Activated CD4-positive, alpha-beta T cell treated with anti-CD3 and anti-CD28 coated beads for 24 hours (primary cell): ENCODE measurements at regions not wholly inside any gene's neighbourhood (a gene's known extent, or its start where the extent isn't known, plus 50 kb on each side); places are given as distances from the start of the nearest gene placed in this dataset.
"Not testable (repeated sequence)": the region's sequence is repeated elsewhere in the genome, so short reads cannot be mapped to it uniquely, and the experiment has no call there.

Experiments
- DNase-seq, 2 donors: peaks; one replicate each; pipeline ENCODE4 v3.0.0-alpha.2; 2020; ENCODE audit warnings: low read depth in 2 of 2

GRCh38 chr4:19158107-19158809 lies 1093.4 kb upstream of the SLIT2 start:
- DNase-seq, result no peak

- no peak for DNase-seq
These were observed 1094.9 kb upstream of the SLIT2 start for GRCh38 chr4:19156786-19157185.

- DNase-seq, result no peak
These were observed 1096.1 kb upstream of the SLIT2 start for GRCh38 chr4:19155568-19155967.

GRCh38 chr4:19154267-19154666 lies 1097.4 kb upstream of the SLIT2 start:
- not testable (repeated sequence) for DNase-seq

- no peak for DNase-seq
These were observed 1099.4 kb upstream of the SLIT2 start for GRCh38 chr4:19152264-19152663.

GRCh38 chr4:19151684-19152083 lies 1100.0 kb upstream of the SLIT2 start:
- no peak for DNase-seq

- DNase-seq, result no peak
These were observed 1105.7 kb upstream of the SLIT2 start for GRCh38 chr4:19146038-19146437.

DNA sequence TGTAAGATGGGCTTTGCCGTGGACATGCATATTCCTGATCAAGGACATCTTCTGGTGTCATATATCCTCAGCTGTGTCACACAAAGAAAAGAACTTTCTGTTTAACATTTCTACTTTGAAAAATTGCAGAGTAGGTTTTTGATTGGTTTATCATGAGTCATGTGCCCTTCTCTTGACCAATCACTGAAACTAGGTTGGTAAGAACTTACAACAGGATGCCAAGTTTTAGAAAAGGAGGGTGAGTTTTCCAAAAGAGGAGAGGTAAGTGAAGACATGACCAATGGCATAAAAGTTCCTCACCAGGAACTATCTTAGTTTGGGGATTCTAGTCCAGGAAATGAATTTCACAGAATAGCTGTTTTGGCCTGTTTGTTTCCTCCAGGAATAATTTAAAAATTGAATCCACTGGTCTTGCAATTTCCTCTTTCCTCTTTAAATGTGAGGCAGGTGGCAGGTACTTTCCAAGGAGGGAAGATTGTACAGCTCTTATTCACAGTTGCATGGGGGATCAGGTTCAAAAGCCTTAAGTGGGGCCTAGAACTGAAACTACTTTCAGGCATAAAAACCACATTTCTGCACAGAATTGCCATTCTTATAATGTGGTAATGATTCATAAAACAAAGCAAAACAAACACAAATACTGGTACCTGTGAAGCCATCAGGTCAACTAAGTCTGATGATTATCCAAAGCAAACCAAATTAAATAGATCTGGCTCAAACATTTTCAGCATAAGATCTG lies 1114.5 kb upstream of the LCORL start:
- no peak for DNase-seq

- no peak for DNase-seq
These were observed 1113.1 kb upstream of the LCORL start for GRCh38 chr4:19134685-19135084.

DNA sequence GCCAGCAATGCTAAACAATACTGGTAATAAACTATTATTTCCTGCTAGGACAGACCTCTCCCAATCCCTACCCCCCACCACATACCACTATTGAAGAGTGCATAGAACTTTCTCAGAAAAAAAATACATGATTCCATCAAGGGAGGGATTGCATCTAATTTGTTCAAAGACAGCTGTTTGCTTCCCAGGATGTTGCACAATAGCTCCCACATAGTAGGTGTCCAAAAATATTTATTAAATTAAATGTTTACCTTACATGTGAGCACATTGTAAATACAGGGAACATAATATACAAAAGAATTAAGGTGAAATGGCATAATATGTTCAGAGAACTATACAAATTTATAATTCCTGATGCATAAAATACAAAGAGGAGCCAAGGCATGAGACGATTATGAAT lies 1111.8 kb upstream of the LCORL start:
- DNase-seq, result no peak

GRCh38 chr4:19130866-19131265 lies 1109.3 kb upstream of the LCORL start:
- DNase-seq, result no peak

DNA sequence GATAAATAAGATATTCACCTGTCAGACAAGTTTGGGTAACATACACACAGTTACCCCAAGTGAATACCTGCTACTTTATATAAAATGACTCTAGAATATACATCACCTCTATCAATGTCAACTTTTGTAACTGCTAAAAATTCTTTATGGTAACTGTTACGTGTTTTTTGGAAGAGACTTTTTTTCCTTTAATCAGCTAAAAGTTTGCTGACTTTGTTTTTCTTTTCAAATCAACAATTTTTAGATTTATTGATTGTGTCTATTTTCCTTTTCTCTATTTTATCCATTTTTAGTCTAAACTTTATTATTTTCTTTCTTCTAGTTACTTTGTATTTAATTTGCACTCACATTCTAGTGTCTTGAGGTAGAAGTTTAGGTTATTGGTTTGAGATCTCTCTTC lies 1106.6 kb upstream of the LCORL start:
- DNase-seq, result no peak

DNA sequence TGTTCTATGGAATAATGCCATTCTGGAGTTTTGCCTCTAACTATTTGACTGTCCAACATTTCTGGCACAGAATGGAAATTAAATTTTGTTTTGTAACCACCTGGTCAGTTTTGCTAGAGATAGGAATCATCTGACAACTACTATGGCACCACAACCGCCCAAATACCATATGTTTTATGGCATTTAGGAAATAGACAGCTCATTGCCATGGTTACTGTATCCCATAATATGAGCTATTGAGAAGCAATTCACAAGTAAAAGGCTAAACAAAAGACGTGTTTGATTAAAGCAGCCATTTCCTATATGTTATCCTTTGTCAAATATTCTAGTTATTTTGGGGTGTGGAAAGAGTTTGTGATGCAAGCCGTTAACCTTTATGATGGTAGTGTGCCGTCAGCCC lies 1105.3 kb upstream of the LCORL start:
- no peak for DNase-seq

DNA sequence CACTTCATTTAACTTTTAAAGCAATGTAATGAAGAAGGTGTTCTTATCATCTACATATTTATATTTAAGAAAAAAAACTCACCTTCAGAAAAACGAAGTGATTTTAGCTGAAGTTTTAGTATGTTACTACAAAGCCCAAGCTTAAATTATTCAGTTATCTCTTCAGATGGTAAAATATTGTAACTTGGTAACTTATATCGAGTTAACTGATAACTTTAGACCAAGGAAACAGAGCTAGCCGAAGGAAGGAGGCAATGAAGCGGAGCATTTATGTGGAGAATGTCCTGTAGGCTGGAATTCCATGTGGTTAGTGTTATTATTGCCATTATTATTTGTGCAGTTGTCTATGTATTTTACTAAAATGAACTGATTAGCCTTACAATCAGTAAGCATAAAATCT lies 1102.1 kb upstream of the LCORL start:
- DNase-seq, result no peak

DNA sequence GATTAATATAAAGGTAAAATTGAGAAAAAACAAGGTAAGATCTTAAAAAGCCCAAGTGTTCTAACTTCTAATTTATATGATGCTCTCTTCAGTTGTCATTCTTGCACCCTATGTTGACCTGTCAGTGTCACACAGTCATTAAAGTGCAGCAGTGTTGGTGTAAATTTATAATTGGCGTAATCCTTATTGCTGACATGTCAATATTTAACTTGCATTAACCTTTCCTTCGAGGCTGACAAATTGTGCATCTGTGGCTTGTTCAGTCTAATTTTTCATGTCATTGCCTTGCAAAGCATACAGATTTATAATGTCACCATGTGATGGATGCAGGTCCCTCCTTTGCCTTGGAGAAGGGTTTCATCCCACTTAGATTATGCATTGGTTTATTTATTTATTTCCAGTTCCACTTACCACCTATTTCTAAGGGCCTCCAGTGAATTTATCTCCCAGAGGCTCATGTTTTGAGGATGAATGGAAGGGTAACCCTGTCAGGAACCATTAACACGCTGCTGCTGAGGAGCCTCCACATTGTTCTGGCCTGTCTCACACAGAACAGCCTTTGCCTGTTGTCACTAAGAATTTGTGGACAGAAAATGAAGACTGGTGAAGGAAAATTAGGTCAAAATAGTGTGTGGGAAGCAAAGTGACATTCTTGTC lies 1098.5 kb upstream of the LCORL start:
- no peak for DNase-seq

GRCh38 chr4:19117022-19117421 lies 1095.5 kb upstream of the LCORL start:
- DNase-seq, result no peak

GRCh38 chr4:19104176-19104575 lies 1082.6 kb upstream of the LCORL start:
- DNase-seq, result no peak

DNA sequence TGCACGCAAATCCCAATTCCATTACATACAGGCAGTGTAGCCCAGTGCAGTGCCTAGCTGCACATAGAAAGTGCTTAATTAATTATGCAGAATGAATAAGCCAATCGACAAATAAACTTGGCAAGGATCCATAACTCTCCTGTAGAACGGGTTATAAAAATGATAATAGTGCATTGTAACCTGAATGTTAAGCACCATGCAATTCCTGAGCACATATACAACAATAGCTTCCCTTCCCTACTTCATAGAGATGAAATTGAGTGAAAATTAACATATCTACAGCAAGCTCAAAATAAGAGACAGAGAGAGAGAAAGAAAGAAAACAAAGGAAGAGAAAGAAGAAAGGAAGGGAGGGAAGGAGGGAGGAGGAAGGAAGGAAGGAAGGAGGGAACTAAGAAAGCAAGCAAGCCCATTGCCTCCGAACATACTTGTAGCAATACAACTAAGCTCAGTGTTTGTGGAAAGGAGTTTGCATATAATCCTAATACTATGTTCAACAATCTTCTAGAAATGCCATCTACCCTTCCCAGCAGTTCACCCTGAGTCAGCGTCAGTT lies 1074.0 kb upstream of the LCORL start:
- DNase-seq, result no peak

DNA sequence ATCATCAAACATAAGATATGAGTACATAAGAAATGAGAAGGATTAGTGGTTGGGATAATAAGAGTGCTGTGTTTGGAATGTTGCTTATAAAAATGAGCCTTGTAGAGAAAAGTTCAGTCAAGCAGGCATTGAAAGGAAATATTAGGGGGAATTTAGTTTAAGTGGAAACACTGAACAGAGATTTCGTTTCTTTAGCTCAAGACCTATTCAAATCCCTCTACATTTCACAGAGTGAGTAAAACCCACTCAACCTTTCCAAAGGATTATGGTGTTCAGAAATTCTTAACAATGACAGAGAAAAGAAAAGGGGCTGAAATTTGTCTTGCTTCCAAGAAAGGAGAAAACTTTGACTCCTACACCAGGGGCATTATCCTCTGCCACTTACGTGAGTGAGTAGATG lies 1072.4 kb upstream of the LCORL start:
- no peak for DNase-seq

DNA sequence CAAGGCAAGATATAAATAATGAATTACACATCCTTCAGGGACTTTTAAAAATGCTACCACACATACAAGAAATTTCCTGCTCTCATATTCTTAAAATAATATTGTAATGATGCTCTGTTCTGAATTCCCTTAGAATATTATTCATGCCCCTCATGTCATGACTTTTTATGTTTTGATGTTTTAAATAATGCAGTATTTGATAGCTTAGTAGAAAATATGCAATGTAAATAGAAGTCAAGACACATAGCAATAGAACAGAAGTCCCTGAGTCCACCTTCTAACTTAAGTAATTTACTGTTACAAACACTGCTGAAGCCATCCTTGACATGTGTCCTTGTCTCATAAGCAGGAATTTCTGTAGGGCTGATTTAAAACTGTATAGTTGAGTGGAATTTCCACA lies 1071.2 kb upstream of the LCORL start:
- no peak for DNase-seq

- no peak for DNase-seq
These were observed 1052.5 kb upstream of the LCORL start for GRCh38 chr4:19074036-19074435.

- DNase-seq, result no peak
These were observed 1042.1 kb upstream of the LCORL start for GRCh38 chr4:19063662-19064061.

DNA sequence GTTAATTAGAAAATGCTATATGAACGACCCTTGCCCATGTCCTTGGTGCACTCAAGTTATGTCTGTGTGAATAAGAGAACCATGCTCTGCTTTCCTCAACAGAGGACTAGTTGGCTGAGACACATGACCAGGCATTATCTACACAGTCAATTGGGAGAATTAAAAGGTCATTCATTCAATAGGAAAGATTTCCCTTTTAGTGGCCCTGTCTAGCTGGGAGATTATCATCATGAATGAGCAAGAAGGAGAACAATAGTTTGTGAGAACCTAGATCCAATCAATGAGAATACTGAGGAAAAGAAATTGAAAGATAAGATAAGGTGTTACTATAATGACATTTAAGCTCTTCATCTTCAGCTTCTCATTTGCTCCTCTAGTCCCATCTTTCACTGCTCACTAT lies 1033.4 kb upstream of the LCORL start:
- DNase-seq, result no peak
